ENCODE measurements at regions not wholly inside any gene's neighbourhood (a gene's known extent, or its start where the extent isn't known, plus 50 kb on each side); places are given as distances from the start of the nearest gene placed in this dataset.
A peak's percentile ranks its signal among the peaks of the same experiment; 100 is the strongest.

GRCh38 chr10:45071043-45071813 lies 70.5 kb downstream of the ZNF22 start:
- DNase-seq (ENCODE audit: low read depth, low spot score) = no peak
- Histone ChIP-seq H3K9me1 (replicated peaks; ENCODE audit: control insufficient read depth, extremely low read depth, insufficient read depth, low read length) (no peaks in the 10 kb centered on the region), H3K4me3 (replicated peaks in 1 of 3; ENCODE audit: insufficient read depth in 1 of 3, low read depth in 1 of 3, low read length in 3 of 3) (no peak overlapping the region), H3K79me2 (ENCODE audit: control insufficient read depth, insufficient read depth, low read length) (no peaks in the 10 kb centered on the region), H2AFZ (ENCODE audit: low read depth, low read length) (no peak overlapping the region), H3K4me1 (ENCODE audit: control insufficient read depth, extremely low read depth, insufficient read depth, low read length) (no peaks in the 10 kb centered on the region), H3K4me2 (ENCODE audit: insufficient read depth, low read length) (no peak overlapping the region), H3K27me3 (ENCODE audit: control insufficient read depth in 2 of 2, insufficient read depth in 2 of 2, low read length in 2 of 2) (peaks cover 0 to 4% of the 10 kb centered on the region in 2 experiments), H3K9ac (replicated peaks; ENCODE audit: extremely low read depth, insufficient read depth, low read length) (no peak overlapping the region), H3K9me3 (replicated peaks; ENCODE audit: control insufficient read depth, insufficient read depth, low read length) (no peaks in the 10 kb centered on the region), H3K36me3 (ENCODE audit: control insufficient read depth in 2 of 2, extremely low read depth in 1 of 2, insufficient read depth in 2 of 2, low read length in 2 of 2) (no peaks in the 10 kb centered on the region), H3K27ac (ENCODE audit: insufficient read depth, low read depth, low read length) (no peak overlapping the region), H4K20me1 (replicated peaks; ENCODE audit: control insufficient read depth, extremely low read depth, insufficient read depth, low read length) (no peaks in the 10 kb centered on the region)
- dilution Hi-C loops (cut with MboI; ENCODE audit: extremely low pct_ligation_motif_present, low sequenced_read_pairs) = no loop called here
- no TSS peak for BruUV-seq (replicated peaks)
- ChIA-PET POLR2A (no interaction called here), CTCF (no interaction called here)
- TF ChIP-seq JUN (IDR thresholded peaks at IDR 0.05; ENCODE audit: borderline replicate concordance, insufficient read depth, insufficient read length, low read depth) = peak; percentile 28
- TF ChIP-seq FOS (IDR thresholded peaks at IDR 0.05; ENCODE audit: borderline replicate concordance, insufficient read depth, low read length) = no peak
- no peak for FAIRE-seq
- intact Hi-C loops (cut with micrococcal nuclease) = no loop called here

- no peaks in the 10 kb centered on the region for H3K4me1 ChIP-seq (ENCODE audit: control insufficient read depth, extremely low read depth, insufficient read depth, low read length)
- CTCF ChIA-PET = no interaction called here
- no peak overlapping the region for H2AFZ ChIP-seq (ENCODE audit: low read depth, low read length)
- POLR2A ChIA-PET = no interaction called here
- FAIRE-seq = no peak
- no peaks in the 10 kb centered on the region for H4K20me1 ChIP-seq (replicated peaks; ENCODE audit: control insufficient read depth, extremely low read depth, insufficient read depth, low read length)
- no peak for TF ChIP-seq GATA2 (IDR thresholded peaks at IDR 0.05; ENCODE audit: insufficient read depth, insufficient read length, low read depth, low read length)
- TF ChIP-seq MAX (IDR thresholded peaks at IDR 0.05; ENCODE audit: insufficient read depth, insufficient read length) = no peak
- no peak for TF ChIP-seq CTCF (IDR thresholded peaks at IDR 0.05; ENCODE audit: extremely low read depth in 1 of 2, insufficient read depth in 1 of 2, low read depth in 1 of 2, low read length in 2 of 2)
- TF ChIP-seq MYC (IDR thresholded peaks at IDR 0.05; ENCODE audit: low read depth, low read length) = no peak
- TF ChIP-seq EZH2 (IDR thresholded peaks at IDR 0.05; ENCODE audit: borderline replicate concordance, low read depth, low read length, severe bottlenecking) = no peak
- TF ChIP-seq JUN (IDR thresholded peaks at IDR 0.05; ENCODE audit: borderline replicate concordance, insufficient read depth, insufficient read length, low read depth) = no peak
- TF ChIP-seq FOS (IDR thresholded peaks at IDR 0.05; ENCODE audit: borderline replicate concordance, insufficient read depth, low read length) = no peak
- TF ChIP-seq POLR2A (IDR thresholded peaks at IDR 0.05; ENCODE audit: low read depth, low read length) = no peak
- H3K4me3 ChIP-seq (replicated peaks in 1 of 3; ENCODE audit: insufficient read depth in 1 of 3, low read depth in 1 of 3, low read length in 3 of 3) = no peak overlapping the region
- H3K79me2 ChIP-seq (ENCODE audit: control insufficient read depth, insufficient read depth, low read length) = no peaks in the 10 kb centered on the region
- H3K9me3 ChIP-seq (replicated peaks; ENCODE audit: control insufficient read depth, insufficient read depth, low read length) = no peaks in the 10 kb centered on the region
- BruUV-seq (replicated peaks) = no TSS peak
- H3K36me3 ChIP-seq (ENCODE audit: control insufficient read depth in 2 of 2, extremely low read depth in 1 of 2, insufficient read depth in 2 of 2, low read length in 2 of 2) = no peaks in the 10 kb centered on the region
- H3K4me2 ChIP-seq (ENCODE audit: insufficient read depth, low read length) = no peak overlapping the region
- H3K9ac ChIP-seq (replicated peaks; ENCODE audit: extremely low read depth, insufficient read depth, low read length) = no peak overlapping the region
- peaks cover 0 to 4% of the 10 kb centered on the region in 2 experiments for H3K27me3 ChIP-seq (ENCODE audit: control insufficient read depth in 2 of 2, insufficient read depth in 2 of 2, low read length in 2 of 2)
- DNase-seq (ENCODE audit: low read depth, low spot score) = no peak
- no peak overlapping the region for H3K27ac ChIP-seq (ENCODE audit: insufficient read depth, low read depth, low read length)
- H3K9me1 ChIP-seq (replicated peaks; ENCODE audit: control insufficient read depth, extremely low read depth, insufficient read depth, low read length) = no peaks in the 10 kb centered on the region
- dilution Hi-C loops (cut with MboI; ENCODE audit: extremely low pct_ligation_motif_present, low sequenced_read_pairs) = no loop called here
- intact Hi-C loops (cut with micrococcal nuclease) = no loop called here
Measured at GRCh38 chr10:45075216-45075615, 74.5 kb downstream of the ZNF22 start.
